HG03097 (cell line): ENCODE measurements at regions not wholly inside any gene's neighbourhood (a gene's known extent, or its start where the extent isn't known, plus 50 kb on each side); places are given as distances from the start of the nearest gene placed in this dataset.

Experiments used
- ATAC-seq: cut with Tn5 transposase; IDR thresholded peaks from one replicate; pipeline ENCODE4 v1.9.1; 2021; ENCODE audit not compliant: unreplicated experiment, low FRiP score

- ATAC-seq, result no peak
These were observed 97.1 kb upstream of the GNAO1 start for GRCh38 chr16:56094231-56094630.

- no peak for ATAC-seq
These were observed 98.2 kb upstream of the GNAO1 start for GRCh38 chr16:56093055-56093454.

- no peak for ATAC-seq
These were observed 101.2 kb upstream of the GNAO1 start for GRCh38 chr16:56090076-56090475.

- ATAC-seq, result no peak
These were observed 103.7 kb upstream of the GNAO1 start for GRCh38 chr16:56087626-56088025.

GRCh38 chr16:56081371-56081770 lies 109.9 kb upstream of the GNAO1 start:
- ATAC-seq, result no peak

GRCh38 chr16:56075732-56076388 lies 115.4 kb upstream of the GNAO1 start:
- no peak for ATAC-seq

GRCh38 chr16:56073508-56073907 lies 117.8 kb upstream of the GNAO1 start:
- ATAC-seq, result no peak

- ATAC-seq, result no peak
These were observed 119.2 kb upstream of the GNAO1 start for GRCh38 chr16:56072096-56072495.

- ATAC-seq, result no peak
These were observed 122.5 kb upstream of the GNAO1 start for GRCh38 chr16:56068816-56069215.

GRCh38 chr16:56068314-56068713 lies 123.0 kb upstream of the GNAO1 start:
- no peak for ATAC-seq

GRCh38 chr16:56067406-56067805 lies 123.9 kb upstream of the GNAO1 start:
- ATAC-seq, result no peak

GRCh38 chr16:56066617-56067016 lies 124.7 kb upstream of the GNAO1 start:
- ATAC-seq, result no peak

- ATAC-seq, result no peak
These were observed 128.2 kb upstream of the GNAO1 start for GRCh38 chr16:56063111-56063510.

GRCh38 chr16:56057151-56057550 lies 134.1 kb upstream of the GNAO1 start:
- no peak for ATAC-seq

GRCh38 chr16:56050916-56051315 lies 140.4 kb upstream of the GNAO1 start:
- ATAC-seq, result no peak

- peak; percentile 92 for ATAC-seq
These were observed 142.7 kb upstream of the GNAO1 start for GRCh38 chr16:56048425-56049105.

GRCh38 chr16:56047307-56048234 lies 143.7 kb upstream of the GNAO1 start:
- no peak for ATAC-seq

- no peak for ATAC-seq
These were observed 148.9 kb upstream of the GNAO1 start for GRCh38 chr16:56042416-56042815.

- no peak for ATAC-seq
These were observed 149.6 kb upstream of the GNAO1 start for GRCh38 chr16:56041556-56042140.

- ATAC-seq, result no peak
These were observed 152.7 kb upstream of the GNAO1 start for GRCh38 chr16:56038564-56039098.

GRCh38 chr16:56032072-56032471 lies 156.9 kb upstream of the CES5A start:
- no peak for ATAC-seq
